Fibroblast of lung (primary cell): ENCODE measurements at regions not wholly inside any gene's neighbourhood (a gene's known extent, or its start where the extent isn't known, plus 50 kb on each side); places are given as distances from the start of the nearest gene placed in this dataset.

ENCODE experiments used
- DNase-seq, 2 donors: peaks; one replicate each; pipeline versions ENCODE4 v3.0.0 to v3.0.0-alpha.2; 2010; ENCODE audit warnings: low read depth in 2 of 2
- H2AFZ ChIP-seq: 2 replicates; pipeline ENCODE4 v1.5.1; 2012; ENCODE audit warnings: low read length, control low read depth, inconsistent platforms
- H3K27ac ChIP-seq: 2 replicates; pipeline ENCODE4 v1.5.1; 2011; ENCODE audit warnings: low read length, control low read depth; ENCODE audit not compliant: insufficient read depth
- H3K27me3 ChIP-seq: 2 replicates; pipeline ENCODE4 v1.5.1; 2011; ENCODE audit warnings: mild to moderate bottlenecking, low read length; ENCODE audit not compliant: control insufficient read depth, insufficient read depth
- H3K36me3 ChIP-seq: 2 replicates; pipeline ENCODE4 v1.5.1; 2011; ENCODE audit warnings: low read length; ENCODE audit not compliant: control insufficient read depth, insufficient read depth
- H3K4me1 ChIP-seq: 2 replicates; pipeline ENCODE4 v1.5.1; 2011; ENCODE audit warnings: low read length; ENCODE audit not compliant: control insufficient read depth, insufficient read depth; ENCODE audit errors: extremely low read depth
- H3K4me2 ChIP-seq: 2 replicates; pipeline ENCODE4 v1.5.1; 2011; ENCODE audit warnings: low read length, control low read depth; ENCODE audit not compliant: insufficient read depth; ENCODE audit errors: extremely low read depth
- H3K4me3 ChIP-seq, 4 experiments: fragments of 200-600 bp in 1 of 4; sonication (generic) in 1 of 4; replicated peaks in 1 of 4; 2 replicates each; pipeline ENCODE4 v1.5.1; 2011 to 2016; ENCODE audit warnings: low read length in 4 of 4, low read depth in 3 of 4, mild to moderate bottlenecking in 3 of 4, control low read depth in 2 of 4, inconsistent platforms in 1 of 4, mixed read lengths in 1 of 4; ENCODE audit not compliant: insufficient read depth in 1 of 4; ENCODE audit errors: control extremely low read depth in 1 of 4
- H3K79me2 ChIP-seq: 2 replicates; pipeline ENCODE4 v1.5.1; 2012; ENCODE audit warnings: mild to moderate bottlenecking, low read length, inconsistent platforms; ENCODE audit not compliant: control insufficient read depth, insufficient read depth
- H3K9ac ChIP-seq: 2 replicates; pipeline ENCODE4 v1.5.1; 2011; ENCODE audit warnings: mild to moderate bottlenecking, low read length, control low read depth; ENCODE audit not compliant: insufficient read depth
- H3K9me3 ChIP-seq: 2 replicates; pipeline ENCODE4 v1.5.1; 2012; ENCODE audit warnings: low read depth, low read length; ENCODE audit not compliant: control insufficient read depth, insufficient read depth
- H4K20me1 ChIP-seq: 2 replicates; pipeline ENCODE4 v1.5.1; 2011; ENCODE audit warnings: low read length; ENCODE audit not compliant: control insufficient read depth, insufficient read depth; ENCODE audit errors: extremely low read depth
- EZH2 ChIP-seq: IDR thresholded peaks from 2 replicates; pipeline ENCODE4 v1.5.1; 2012; ENCODE audit warnings: low read length, control low read depth, mild to moderate bottlenecking; ENCODE audit errors: missing control alignments
- TF ChIP-seq, protein P1 (sequence below), 2 donors: IDR thresholded peaks in 1 of 2; conservative IDR thresholded peaks in 1 of 2; 1 replicate in 1 of 2; 2 replicates in 1 of 2; pipeline ENCODE4 v1.5.1; 2011 to 2012; ENCODE audit warnings: low read length in 2 of 2, control low read depth in 1 of 2, inconsistent platforms in 1 of 2, low read depth in 1 of 2, mild to moderate bottlenecking in 1 of 2

- peak overlapping the region; percentile 47 for H3K27ac ChIP-seq
- no peaks in the 10 kb centered on the region for H3K9me3 ChIP-seq
- H3K27me3 ChIP-seq: no peaks in the 10 kb centered on the region
- no peaks in the 10 kb centered on the region for H3K36me3 ChIP-seq
- TF ChIP-seq, protein P1, sequence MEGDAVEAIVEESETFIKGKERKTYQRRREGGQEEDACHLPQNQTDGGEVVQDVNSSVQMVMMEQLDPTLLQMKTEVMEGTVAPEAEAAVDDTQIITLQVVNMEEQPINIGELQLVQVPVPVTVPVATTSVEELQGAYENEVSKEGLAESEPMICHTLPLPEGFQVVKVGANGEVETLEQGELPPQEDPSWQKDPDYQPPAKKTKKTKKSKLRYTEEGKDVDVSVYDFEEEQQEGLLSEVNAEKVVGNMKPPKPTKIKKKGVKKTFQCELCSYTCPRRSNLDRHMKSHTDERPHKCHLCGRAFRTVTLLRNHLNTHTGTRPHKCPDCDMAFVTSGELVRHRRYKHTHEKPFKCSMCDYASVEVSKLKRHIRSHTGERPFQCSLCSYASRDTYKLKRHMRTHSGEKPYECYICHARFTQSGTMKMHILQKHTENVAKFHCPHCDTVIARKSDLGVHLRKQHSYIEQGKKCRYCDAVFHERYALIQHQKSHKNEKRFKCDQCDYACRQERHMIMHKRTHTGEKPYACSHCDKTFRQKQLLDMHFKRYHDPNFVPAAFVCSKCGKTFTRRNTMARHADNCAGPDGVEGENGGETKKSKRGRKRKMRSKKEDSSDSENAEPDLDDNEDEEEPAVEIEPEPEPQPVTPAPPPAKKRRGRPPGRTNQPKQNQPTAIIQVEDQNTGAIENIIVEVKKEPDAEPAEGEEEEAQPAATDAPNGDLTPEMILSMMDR (conservative IDR thresholded peaks at IDR 0.05 in 1 of 2, IDR thresholded peaks at IDR 0.05 in 1 of 2; ENCODE audit: low read depth in 1 of 2, low read length in 2 of 2): no peak
- no peak for TF ChIP-seq EZH2
- no peaks in the 10 kb centered on the region for H3K79me2 ChIP-seq
- peak; percentile 32 to 89 for DNase-seq
- H3K9ac ChIP-seq: no peak overlapping the region
- no peak overlapping the region for H2AFZ ChIP-seq
- H3K4me1 ChIP-seq: no peaks in the 10 kb centered on the region
- H3K4me2 ChIP-seq: no peak overlapping the region
- H4K20me1 ChIP-seq: no peaks in the 10 kb centered on the region
- H3K4me3 ChIP-seq: no peak overlapping the region
Measured at GRCh38 chrX:95058815-95059214, 1384.8 kb downstream of the FAM133A start.

- TF ChIP-seq EZH2: no peak
- TF ChIP-seq, protein P1 (conservative IDR thresholded peaks at IDR 0.05 in 1 of 2, IDR thresholded peaks at IDR 0.05 in 1 of 2; ENCODE audit: low read depth in 1 of 2, low read length in 2 of 2): no peak
- Histone ChIP-seq H3K4me1 (no peaks in the 10 kb centered on the region), H3K9me3 (no peaks in the 10 kb centered on the region), H2AFZ (no peak overlapping the region), H3K4me3 (no peak overlapping the region), H3K27me3 (no peaks in the 10 kb centered on the region), H3K27ac (no peak overlapping the region), H3K4me2 (no peak overlapping the region), H3K36me3 (no peaks in the 10 kb centered on the region), H3K9ac (no peak overlapping the region), H3K79me2 (no peaks in the 10 kb centered on the region), H4K20me1 (no peaks in the 10 kb centered on the region)
- DNase-seq: peak in 1 of 2 donors; percentile 21
Measured at GRCh38 chrX:95059909-95060308, 1385.9 kb downstream of the FAM133A start.

GRCh38 chrX:95063554-95063953, 1389.5 kb downstream of the FAM133A start:
- peak in 1 of 2 donors; percentile 65 for DNase-seq
- no peak overlapping the region for H3K27ac ChIP-seq
- no peaks in the 10 kb centered on the region for H3K79me2 ChIP-seq
- H3K36me3 ChIP-seq: no peaks in the 10 kb centered on the region
- H3K9ac ChIP-seq: no peak overlapping the region
- H2AFZ ChIP-seq: no peak overlapping the region
- no peaks in the 10 kb centered on the region for H3K4me1 ChIP-seq
- no peaks in the 10 kb centered on the region for H3K9me3 ChIP-seq
- no peak overlapping the region for H3K4me3 ChIP-seq
- no peaks in the 10 kb centered on the region for H4K20me1 ChIP-seq
- H3K27me3 ChIP-seq: no peaks in the 10 kb centered on the region
- no peak overlapping the region for H3K4me2 ChIP-seq
- TF ChIP-seq EZH2: no peak
- TF ChIP-seq, protein P1 (conservative IDR thresholded peaks at IDR 0.05 in 1 of 2, IDR thresholded peaks at IDR 0.05 in 1 of 2; ENCODE audit: low read depth in 1 of 2, low read length in 2 of 2): no peak
